HFF-Myc (cell line): ENCODE measurements at regions not wholly inside any gene's neighbourhood (a gene's known extent, or its start where the extent isn't known, plus 50 kb on each side); places are given as distances from the start of the nearest gene placed in this dataset.

ENCODE experiments used
- DNase-seq: peaks from one replicate; pipeline ENCODE4 v3.0.0-alpha.2; 2011; ENCODE audit warnings: low read depth; ENCODE audit errors: extremely low read depth
- H3K4me3 ChIP-seq: replicated peaks from 2 replicates; pipeline ENCODE4 v1.5.1; 2011; ENCODE audit warnings: low read depth, mild to moderate bottlenecking, control low read depth, low read length
- TF ChIP-seq, protein P1 (sequence below): IDR thresholded peaks from 2 replicates; pipeline ENCODE4 v1.5.1; 2012; ENCODE audit warnings: mild to moderate bottlenecking, low read depth, low read length, control low read depth; ENCODE audit errors: missing control alignments

DNA sequence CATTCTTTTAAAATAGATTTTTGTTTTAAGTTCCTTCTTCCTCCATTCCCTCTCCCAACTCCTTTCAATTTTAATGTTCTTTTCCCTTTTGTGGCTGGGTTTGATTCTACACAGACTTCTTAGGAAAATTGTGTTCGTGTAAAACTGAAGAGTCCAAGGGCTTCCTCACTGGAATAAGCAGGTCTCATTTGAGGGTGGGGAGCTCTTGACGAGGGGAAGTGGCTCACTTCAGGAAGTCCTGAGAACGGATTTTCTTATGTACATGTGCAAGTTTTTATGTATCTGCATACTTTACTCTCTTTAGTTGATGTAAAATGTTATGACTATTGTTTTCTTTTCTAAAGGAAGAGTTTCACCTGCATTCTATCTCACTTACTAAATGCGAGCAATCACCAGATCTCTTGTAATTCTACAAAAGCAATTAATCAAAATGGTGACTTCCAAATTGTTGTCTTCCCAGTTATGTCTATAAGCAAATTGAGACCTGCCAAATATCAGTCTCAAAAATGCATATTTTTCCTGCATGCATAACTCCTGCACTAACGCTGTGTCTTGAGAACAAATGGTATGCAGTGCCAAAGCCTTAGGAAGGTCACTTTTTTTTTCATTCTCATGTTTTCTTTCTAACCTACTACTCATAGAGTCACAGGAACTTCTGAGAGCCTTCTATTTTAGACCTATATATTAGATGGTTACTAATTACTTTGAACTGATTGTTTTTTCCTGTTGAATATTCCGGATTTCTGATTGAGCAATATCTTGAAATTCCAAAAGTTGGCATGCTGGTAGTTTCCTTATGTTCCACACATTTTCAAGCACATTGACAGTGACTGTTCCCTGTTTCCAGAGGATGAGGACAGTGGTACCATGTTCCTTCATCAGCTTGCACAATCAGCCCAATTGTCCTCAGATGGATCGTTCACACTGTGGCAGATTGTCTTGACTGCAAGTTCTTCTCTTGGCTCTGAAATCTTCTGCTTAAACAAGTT lies 251.9 kb upstream of the PRDM1 start:
- no peak for DNase-seq
- TF ChIP-seq, protein P1, sequence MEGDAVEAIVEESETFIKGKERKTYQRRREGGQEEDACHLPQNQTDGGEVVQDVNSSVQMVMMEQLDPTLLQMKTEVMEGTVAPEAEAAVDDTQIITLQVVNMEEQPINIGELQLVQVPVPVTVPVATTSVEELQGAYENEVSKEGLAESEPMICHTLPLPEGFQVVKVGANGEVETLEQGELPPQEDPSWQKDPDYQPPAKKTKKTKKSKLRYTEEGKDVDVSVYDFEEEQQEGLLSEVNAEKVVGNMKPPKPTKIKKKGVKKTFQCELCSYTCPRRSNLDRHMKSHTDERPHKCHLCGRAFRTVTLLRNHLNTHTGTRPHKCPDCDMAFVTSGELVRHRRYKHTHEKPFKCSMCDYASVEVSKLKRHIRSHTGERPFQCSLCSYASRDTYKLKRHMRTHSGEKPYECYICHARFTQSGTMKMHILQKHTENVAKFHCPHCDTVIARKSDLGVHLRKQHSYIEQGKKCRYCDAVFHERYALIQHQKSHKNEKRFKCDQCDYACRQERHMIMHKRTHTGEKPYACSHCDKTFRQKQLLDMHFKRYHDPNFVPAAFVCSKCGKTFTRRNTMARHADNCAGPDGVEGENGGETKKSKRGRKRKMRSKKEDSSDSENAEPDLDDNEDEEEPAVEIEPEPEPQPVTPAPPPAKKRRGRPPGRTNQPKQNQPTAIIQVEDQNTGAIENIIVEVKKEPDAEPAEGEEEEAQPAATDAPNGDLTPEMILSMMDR = no peak
- H3K4me3 ChIP-seq = no peak overlapping the region

DNA sequence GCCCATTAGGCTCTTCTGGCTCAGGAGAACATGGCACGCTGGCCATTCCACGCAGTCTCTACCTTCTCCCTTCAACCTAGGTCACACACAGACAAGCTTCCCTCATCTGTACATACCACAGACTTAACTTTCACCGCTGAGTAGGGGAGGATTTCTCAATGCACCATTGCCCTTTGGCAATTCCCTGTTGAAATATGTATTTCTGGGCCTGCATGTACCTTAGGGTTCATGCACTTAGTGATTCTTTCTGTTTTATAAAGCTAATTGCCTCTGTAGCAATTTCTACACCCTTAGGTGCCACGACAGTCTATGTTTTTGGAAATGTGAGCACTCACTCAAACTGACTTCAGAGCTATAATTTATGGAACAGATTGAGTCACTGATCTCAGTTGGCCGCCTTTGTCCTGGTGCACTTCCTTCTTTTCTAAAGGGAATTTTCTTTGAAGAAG lies 253.8 kb upstream of the PRDM1 start:
- no peak overlapping the region for H3K4me3 ChIP-seq
- TF ChIP-seq, protein P1 = no peak
- no peak for DNase-seq

DNA sequence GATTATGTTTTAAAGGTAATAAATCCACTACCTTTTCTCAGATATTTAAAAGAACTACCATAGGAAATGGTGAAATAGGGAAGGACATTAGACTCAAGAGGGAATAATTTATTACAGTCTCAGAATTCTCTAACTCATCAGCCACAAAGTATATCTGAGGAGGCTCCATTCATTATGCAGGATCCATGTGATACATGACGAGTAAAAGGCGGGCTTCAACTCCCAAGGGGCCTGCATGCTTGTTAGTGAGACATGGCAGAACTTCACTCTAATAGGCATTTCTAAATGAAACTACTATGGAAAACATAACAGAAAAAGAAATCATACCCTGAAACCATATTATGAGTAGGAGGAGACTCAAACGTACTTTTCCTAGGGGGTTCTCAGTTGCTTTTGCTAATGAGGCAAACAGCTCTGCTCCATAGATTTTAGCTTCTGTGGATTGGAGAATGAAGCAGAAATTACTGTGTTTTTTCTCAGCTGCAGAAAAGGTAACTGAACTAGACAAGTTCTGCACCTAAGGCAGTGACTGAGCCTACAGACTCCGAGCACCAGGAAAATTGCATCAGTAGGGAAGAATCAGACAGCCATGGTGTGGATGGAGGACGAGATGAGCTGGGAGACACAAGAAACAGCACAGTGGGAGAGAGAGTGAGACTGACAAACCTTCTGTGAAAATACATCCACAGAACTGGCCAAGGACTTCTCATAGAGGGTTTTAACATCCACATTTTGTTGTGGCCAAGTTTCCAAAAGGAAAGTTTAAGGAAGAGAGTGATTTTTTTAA lies 254.6 kb upstream of the PRDM1 start:
- H3K4me3 ChIP-seq = no peak overlapping the region
- no peak for DNase-seq
- TF ChIP-seq, protein P1 = no peak

DNA sequence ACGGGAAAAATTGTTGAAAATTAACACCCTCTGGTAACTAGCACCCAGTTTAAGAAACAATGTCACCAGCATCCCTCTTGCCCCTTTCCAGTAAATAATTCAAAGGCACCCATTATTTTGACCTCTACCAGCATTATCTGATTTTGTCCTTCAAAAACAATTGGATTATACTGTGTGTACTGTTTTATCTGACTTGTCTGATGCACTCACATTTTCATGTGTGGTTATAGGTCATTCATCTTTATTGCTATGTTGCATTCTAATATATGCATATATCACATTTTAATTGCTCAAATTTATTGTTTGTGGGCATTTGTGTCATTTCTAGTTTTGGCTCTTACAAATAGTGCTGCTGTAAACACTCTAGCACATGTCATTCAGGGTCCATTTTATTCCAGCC lies 260.9 kb upstream of the PRDM1 start:
- DNase-seq = no peak
- no peak overlapping the region for H3K4me3 ChIP-seq
- TF ChIP-seq, protein P1 = no peak

DNA sequence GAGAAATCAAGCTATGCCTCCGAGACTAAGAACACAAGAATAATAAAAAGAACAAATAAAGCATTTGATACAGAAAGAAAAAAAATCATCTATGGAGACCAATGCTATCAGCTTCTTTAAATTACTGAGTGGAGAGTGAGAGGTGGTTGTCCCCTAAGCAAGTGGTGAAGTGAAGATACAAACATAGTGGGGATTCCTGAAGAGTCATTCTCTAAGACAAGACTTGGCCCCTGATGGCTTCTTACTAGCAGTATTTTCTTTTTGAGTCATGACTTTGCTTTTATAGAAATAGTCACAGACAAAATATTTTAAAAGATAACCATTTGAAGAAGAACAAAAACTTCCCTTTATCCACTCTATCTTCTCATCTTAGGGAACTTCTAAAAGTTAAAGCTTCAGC lies 261.4 kb upstream of the PRDM1 start:
- TF ChIP-seq, protein P1 = no peak
- H3K4me3 ChIP-seq = no peak overlapping the region
- DNase-seq = no peak

DNA sequence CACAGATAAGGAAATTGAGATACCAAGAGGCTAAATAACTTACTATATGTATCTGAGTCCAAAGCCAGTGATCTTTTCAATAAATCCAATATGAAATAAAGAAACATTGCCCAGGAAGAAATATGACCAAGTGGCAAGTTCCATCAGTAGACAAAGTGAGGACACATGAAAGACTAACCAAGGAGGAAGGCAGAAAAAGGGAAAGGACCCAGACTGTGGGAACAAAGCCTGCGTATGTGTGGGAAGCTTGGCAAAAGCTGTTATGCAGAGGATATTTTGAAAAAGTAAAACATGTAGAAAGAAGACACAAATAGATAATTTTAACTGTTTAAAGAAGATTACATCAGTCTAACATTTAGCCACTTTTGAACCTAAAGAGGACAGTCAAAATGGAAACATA lies 264.4 kb upstream of the PRDM1 start:
- DNase-seq = no peak
- TF ChIP-seq, protein P1 = no peak
- no peak overlapping the region for H3K4me3 ChIP-seq
